ENCODE measurements at regions not wholly inside any gene's neighbourhood (a gene's known extent, or its start where the extent isn't known, plus 50 kb on each side); places are given as distances from the start of the nearest gene placed in this dataset.

DNA sequence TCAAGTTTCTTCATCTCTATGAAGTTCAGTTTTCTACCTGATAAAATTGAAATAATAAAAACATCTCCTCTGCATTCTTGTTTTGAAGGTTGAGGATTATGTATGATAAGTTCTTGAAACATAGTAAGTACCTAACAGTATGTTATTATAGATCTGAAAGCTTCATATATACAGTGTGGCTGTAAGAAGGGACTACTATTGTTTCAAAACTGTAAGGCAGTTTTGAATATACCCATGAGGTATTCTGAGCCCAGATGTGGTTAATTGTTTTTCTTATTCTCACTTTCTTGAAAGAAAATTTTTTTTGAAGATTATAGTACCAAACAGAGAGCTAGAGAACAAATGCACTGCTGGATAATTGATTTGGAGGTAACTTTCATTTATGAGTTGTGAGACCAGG is 383.2 kb downstream of the CHSY3 start:
- Mint-ChIP-seq H3K27me3 (ENCODE audit: low read depth in 3 of 3) (peaks cover 0 to 3% (median 1%) of the 10 kb centered on the region in 3 donors), H3K27ac (no peak overlapping the region), H3K9me3 (peaks cover 5 to 14% (median 6%) of the 10 kb centered on the region in 6 donors), H3K4me3 (no peak overlapping the region), H3K36me3 (no peaks in the 10 kb centered on the region), H3K4me1 (no peaks in the 10 kb centered on the region)
- no peak for DNase-seq

DNA sequence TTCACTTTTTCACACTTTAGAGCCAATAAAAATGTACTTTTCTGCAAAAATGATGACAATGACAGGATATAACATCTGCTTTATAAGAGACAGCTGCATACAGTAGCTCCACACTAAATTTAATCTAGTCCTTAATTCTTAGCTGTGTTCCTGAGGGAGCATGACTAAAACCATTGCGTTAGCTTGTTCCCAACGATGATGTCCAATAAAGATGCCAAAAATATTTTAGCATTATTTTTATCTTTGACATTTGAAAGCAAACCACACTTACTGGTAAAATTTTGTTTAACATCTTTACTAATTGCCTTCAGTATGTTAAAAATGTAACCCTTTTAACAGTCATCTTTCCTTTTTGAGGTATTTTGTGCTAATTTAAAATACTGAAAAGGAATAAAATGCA is 382.7 kb downstream of the CHSY3 start:
- Mint-ChIP-seq H3K27me3 (ENCODE audit: low read depth in 3 of 3) (peaks cover 0 to 3% (median 1%) of the 10 kb centered on the region in 3 donors), H3K4me3 (no peak overlapping the region), H3K36me3 (no peaks in the 10 kb centered on the region), H3K9me3 (peaks cover 5 to 12% (median 6%) of the 10 kb centered on the region in 6 donors), H3K27ac (no peak overlapping the region), H3K4me1 (no peaks in the 10 kb centered on the region)
- DNase-seq: no peak

DNA sequence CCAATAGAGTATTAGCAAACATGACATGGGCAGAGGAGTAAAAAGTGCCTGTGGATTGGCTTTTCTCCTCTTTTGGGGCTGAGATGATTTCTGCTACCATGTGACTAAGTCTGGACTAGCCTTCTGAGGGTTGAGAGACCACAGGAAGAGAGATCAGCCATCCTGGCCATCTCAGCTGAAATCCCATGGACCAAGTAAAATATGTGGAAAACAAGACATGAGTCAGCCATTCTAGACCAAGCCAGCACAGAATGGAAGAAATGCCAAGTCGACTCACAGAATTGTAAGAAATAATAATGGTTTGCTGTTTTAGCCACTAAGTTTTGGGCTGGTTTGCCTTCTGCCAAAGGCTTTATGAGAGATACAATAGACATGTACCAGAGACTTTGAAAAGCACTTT is 377.8 kb downstream of the CHSY3 start:
- H3K27ac Mint-ChIP-seq: no peak overlapping the region

DNA sequence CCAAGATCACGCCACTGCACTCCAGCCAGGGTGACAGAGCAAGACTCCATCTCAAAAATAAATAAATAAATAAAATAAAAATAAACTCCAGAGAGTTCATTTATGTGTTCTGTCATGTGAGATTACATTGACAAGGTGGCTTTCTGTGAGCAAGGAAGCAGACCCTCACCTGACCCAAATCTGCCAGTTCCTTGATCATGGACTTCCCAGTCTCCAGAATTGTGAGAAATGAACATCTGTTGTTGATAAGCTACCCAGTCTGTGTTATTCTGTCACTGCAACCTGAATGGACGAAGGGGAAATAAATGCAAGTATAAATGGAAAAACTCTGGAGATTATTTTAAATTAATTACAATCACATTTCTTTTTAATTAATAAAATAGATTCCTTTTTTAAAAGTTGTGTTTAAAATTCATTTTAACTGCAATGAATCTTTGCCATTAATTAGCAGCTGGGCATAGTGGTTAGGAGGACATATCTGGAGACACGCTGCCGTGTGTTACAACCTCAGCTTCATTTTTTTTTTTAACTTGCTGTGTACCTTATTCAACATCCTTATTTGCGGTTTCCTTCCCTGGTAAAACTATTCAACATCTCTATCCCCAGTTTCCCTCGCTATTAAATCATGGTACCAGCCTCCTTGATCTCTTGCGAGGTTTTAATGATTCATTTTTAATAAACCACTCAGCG is 376.4 kb downstream of the CHSY3 start:
- Mint-ChIP-seq H3K27me3 (ENCODE audit: low read depth in 3 of 3) (peaks cover 0 to 3% (median 0%) of the 10 kb centered on the region in 3 donors), H3K27ac (no peak overlapping the region), H3K4me3 (no peak overlapping the region), H3K4me1 (no peaks in the 10 kb centered on the region), H3K9me3 (peaks cover 0 to 8% (median 2%) of the 10 kb centered on the region in 6 donors), H3K36me3 (no peaks in the 10 kb centered on the region)
- no peak for DNase-seq

More for the DNA sequence above, 377.8 kb downstream of the CHSY3 start:
- Mint-ChIP-seq H3K27me3 (ENCODE audit: low read depth in 3 of 3) (peaks cover 0 to 3% (median 0%) of the 10 kb centered on the region in 3 donors), H3K9me3 (peaks cover 0 to 9% (median 2%) of the 10 kb centered on the region in 6 donors), H3K4me1 (no peaks in the 10 kb centered on the region), H3K36me3 (no peaks in the 10 kb centered on the region), H3K4me3 (no peak overlapping the region)
- no peak for DNase-seq

DNA sequence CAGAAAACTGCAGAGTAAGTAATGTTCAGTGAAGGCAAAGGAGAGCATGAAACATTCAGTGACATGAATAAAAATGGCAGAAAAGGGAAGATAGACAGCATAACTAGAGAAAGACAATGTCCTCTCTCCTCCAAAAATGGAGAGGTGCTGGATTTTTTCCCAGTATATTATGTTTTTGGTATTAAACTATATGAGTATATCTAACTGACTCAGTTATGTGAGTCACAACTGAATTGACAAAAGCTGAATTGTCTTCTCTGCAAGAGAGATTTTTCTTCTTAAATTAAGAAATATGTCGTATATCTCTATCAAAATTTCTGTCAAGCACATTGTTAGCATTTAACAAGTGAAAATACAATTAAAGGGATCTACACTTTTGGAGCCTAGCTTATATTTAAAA is 375.1 kb downstream of the CHSY3 start:
- DNase-seq: no peak
- Mint-ChIP-seq H3K27me3 (ENCODE audit: low read depth in 3 of 3) (peaks cover 0 to 3% (median 0%) of the 10 kb centered on the region in 3 donors), H3K36me3 (no peaks in the 10 kb centered on the region), H3K27ac (no peak overlapping the region), H3K9me3 (peaks cover 0 to 8% (median 2%) of the 10 kb centered on the region in 6 donors), H3K4me1 (no peaks in the 10 kb centered on the region), H3K4me3 (no peak overlapping the region)

DNA sequence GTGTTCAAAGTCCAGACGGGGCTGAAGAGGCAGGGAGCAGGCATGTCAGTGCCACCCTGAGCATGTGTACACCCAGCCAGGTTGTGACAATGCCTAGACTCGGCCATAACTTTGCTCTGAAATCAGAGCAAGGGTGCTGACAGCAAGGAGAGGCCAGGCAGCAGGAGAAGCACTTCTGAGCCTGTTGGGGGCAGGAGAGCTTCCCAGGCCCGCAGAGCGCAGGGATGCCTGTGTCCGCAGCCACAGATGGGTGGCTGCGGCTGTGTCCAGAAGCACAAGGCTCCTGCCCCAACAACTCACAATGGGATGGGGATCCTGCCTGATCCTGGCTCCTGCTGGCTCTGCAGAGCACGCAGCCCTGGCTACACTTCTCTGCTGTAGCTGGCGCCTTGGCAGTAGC is 373.9 kb downstream of the CHSY3 start:
- H3K27ac Mint-ChIP-seq: no peak overlapping the region

DNA sequence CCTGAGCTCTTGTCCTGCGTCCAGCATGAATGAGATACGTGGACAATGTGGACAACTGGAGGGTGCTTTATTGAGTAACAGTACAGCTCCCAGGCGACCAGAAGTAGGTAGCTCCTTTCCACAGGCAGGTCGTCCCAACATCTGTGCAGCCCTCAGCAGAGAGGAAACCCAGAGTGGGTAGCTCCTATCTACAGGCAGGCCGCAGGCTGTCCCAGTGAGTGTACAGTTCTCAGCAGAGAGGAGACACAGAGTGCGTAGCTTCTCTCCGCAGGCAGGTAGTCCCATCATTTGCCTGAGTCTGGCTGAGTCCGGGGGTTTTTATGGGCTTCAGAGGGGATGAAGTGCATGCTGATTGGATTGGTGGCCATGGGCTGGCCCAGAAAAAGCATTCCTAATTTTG is 373.3 kb downstream of the CHSY3 start:
- no peak for DNase-seq
- H3K4me3 Mint-ChIP-seq: no peak overlapping the region
- peaks cover 0 to 3% (median 0%) of the 10 kb centered on the region in 3 donors for H3K27me3 Mint-ChIP-seq (ENCODE audit: low read depth in 3 of 3)
- H3K4me1 Mint-ChIP-seq: no peaks in the 10 kb centered on the region
- H3K36me3 Mint-ChIP-seq: no peaks in the 10 kb centered on the region
- H3K9me3 Mint-ChIP-seq: peaks cover 0 to 8% (median 2%) of the 10 kb centered on the region in 6 donors
- no peak overlapping the region for H3K27ac Mint-ChIP-seq

More for the DNA sequence above, 373.9 kb downstream of the CHSY3 start:
- H3K4me1 Mint-ChIP-seq: no peaks in the 10 kb centered on the region
- no peak overlapping the region for H3K4me3 Mint-ChIP-seq
- H3K27me3 Mint-ChIP-seq (ENCODE audit: low read depth in 3 of 3): peaks cover 0 to 3% (median 0%) of the 10 kb centered on the region in 3 donors
- DNase-seq: no peak
- H3K36me3 Mint-ChIP-seq: no peaks in the 10 kb centered on the region
- peaks cover 0 to 8% (median 2%) of the 10 kb centered on the region in 6 donors for H3K9me3 Mint-ChIP-seq

DNA sequence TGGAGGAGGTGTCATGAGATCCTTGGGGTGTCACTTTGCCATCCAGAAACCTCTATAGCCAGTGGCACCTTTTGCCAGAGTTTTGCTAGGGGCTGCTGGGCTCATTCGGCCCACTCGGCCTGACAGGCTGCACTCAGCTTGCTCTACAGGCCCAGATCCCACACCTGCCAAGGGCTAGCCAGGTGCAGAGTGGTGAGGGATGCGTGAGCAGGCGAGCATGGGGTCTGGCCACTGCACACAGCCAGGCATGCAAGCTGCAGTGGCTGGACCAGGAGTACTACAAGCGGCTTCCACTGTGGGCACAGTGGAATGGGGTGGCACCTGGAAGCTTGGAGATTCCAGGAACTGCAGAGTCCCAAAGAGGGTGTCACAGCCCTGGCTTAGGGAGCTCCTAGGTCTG is 372.7 kb downstream of the CHSY3 start:
- Mint-ChIP-seq H3K36me3 (no peaks in the 10 kb centered on the region), H3K27me3 (ENCODE audit: low read depth in 3 of 3) (peaks cover 0 to 3% (median 0%) of the 10 kb centered on the region in 3 donors), H3K9me3 (peaks cover 0 to 8% (median 2%) of the 10 kb centered on the region in 6 donors), H3K27ac (no peak overlapping the region), H3K4me1 (no peaks in the 10 kb centered on the region), H3K4me3 (no peak overlapping the region)
- DNase-seq: no peak

DNA sequence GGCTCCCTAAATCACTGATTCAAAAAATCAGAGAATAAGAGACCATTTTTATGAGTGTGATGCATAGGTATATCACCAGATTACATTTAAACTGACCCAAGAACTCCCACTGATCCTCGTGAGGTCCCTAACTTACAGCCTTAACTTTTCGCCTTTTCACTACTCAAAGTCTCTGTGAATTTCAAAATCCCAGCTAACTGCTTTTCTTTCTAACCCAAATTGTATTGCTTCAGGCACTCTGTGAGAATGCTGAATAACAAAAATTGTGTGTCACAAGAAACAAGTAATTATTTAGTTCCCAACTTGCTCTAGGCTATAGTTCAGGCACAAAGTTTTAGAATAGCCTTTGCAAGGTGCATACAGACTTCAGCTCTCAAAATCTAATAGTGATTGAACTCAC is 368.6 kb downstream of the CHSY3 start:
- no peak for DNase-seq
- Mint-ChIP-seq H3K36me3 (no peaks in the 10 kb centered on the region), H3K27ac (no peak overlapping the region), H3K4me1 (no peaks in the 10 kb centered on the region), H3K27me3 (ENCODE audit: low read depth in 3 of 3) (peaks cover 0 to 1% (median 0%) of the 10 kb centered on the region in 3 donors), H3K4me3 (no peak overlapping the region), H3K9me3 (peaks cover 0 to 6% (median 0%) of the 10 kb centered on the region in 6 donors)

DNA sequence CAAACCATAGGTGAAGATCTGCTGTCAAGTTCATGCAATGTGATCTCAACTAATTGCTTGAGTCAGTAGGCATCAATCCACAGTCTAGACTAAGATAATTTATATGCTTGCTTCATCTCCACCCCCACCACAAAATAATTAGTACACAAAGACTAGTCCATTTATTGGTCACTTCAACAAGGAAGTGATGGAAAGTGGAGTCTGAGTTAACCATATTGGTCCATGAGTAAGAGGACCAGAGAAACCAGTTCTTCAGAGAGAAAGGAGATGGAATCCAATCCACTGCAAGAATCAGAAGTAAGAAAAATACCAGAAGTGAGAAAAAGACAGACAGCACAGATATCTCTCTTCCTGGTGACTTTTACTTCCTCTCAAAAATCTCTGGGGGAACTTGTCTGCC is 366.5 kb downstream of the CHSY3 start:
- H3K36me3 Mint-ChIP-seq: no peaks in the 10 kb centered on the region
- DNase-seq: no peak
- peaks cover 0 to 7% (median 1%) of the 10 kb centered on the region in 6 donors for H3K9me3 Mint-ChIP-seq
- no peak overlapping the region for H3K27ac Mint-ChIP-seq
- H3K4me1 Mint-ChIP-seq: no peaks in the 10 kb centered on the region
- H3K27me3 Mint-ChIP-seq (ENCODE audit: low read depth in 3 of 3): peaks cover 0 to 1% (median 0%) of the 10 kb centered on the region in 3 donors
- H3K4me3 Mint-ChIP-seq: no peak overlapping the region

DNA sequence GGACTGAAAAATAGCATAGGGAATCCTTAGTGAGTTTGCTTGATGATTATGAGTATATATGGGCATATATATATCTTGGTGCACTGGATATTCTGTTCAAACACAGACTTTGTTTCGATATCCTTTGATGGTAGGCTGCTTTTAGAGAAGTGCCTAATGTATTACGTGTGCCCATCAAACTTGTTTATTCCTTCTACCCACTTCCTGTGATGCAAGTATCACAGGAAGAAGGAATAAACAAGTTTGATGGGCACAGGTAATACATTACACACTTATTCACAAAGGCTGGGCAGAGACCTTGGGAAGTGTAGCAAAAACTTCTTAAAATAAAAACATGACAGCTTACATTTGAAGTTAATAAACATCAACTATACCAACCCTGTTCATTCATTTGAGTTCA is 364.2 kb downstream of the CHSY3 start:
- no peaks in the 10 kb centered on the region for H3K4me1 Mint-ChIP-seq

DNA sequence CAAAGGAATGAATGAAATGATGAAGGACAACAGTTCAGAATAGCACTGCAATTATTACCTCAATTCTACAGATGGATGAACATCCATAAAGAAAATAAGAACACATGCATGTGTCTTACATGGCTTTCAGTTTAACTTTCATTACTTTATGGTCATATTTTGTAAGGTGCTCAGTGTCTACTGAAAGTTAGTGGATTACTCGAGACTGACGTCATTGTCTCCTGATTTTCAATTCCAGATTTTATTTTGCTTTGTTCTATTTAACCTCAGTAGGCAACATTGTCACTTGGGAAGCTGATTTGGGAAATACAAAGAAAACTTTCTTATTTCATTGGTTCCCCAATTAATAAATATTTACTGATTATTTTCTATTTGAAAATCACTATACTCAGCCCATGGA is 363.7 kb downstream of the CHSY3 start:
- H3K36me3 Mint-ChIP-seq: no peaks in the 10 kb centered on the region
- no peak for DNase-seq
- no peak overlapping the region for H3K27ac Mint-ChIP-seq
- H3K4me3 Mint-ChIP-seq: no peak overlapping the region
- no peaks in the 10 kb centered on the region for H3K4me1 Mint-ChIP-seq
- no peaks in the 10 kb centered on the region for H3K27me3 Mint-ChIP-seq (ENCODE audit: low read depth in 3 of 3)
- H3K9me3 Mint-ChIP-seq: peaks cover 0 to 8% (median 1%) of the 10 kb centered on the region in 6 donors

More for the DNA sequence above, 364.2 kb downstream of the CHSY3 start:
- H3K4me3 Mint-ChIP-seq: no peak overlapping the region
- peaks cover 0 to 8% (median 1%) of the 10 kb centered on the region in 6 donors for H3K9me3 Mint-ChIP-seq
- peaks cover 0 to 1% (median 0%) of the 10 kb centered on the region in 3 donors for H3K27me3 Mint-ChIP-seq (ENCODE audit: low read depth in 3 of 3)
- H3K36me3 Mint-ChIP-seq: no peaks in the 10 kb centered on the region
- no peak overlapping the region for H3K27ac Mint-ChIP-seq
- no peak for DNase-seq

DNA sequence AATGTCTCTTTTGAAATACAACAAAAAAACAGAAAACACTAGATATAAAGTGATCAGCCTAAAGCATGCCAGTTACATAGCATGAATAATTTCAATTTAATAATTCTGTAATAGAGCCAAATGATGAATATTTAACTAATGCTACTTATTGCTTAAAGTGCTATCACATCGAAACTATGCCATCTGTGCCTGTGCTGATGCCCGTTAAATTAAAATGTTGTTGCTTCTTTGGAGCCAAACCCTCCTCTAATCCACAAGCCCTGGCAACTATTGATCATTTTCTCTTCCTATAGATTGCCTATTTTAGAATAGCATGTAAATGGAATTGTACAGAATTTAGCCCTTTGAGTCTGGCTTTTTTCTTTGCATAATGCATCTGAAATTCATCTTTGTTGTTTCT is 356.2 kb downstream of the CHSY3 start:
- H3K9me3 Mint-ChIP-seq: peaks cover under 1 to 9% (median 5%) of the 10 kb centered on the region in 6 donors
- H3K36me3 Mint-ChIP-seq: peaks cover 0 to under 1% (median 0%) of the 10 kb centered on the region in 3 donors
- no peak overlapping the region for H3K4me3 Mint-ChIP-seq
- no peaks in the 10 kb centered on the region for H3K4me1 Mint-ChIP-seq
- no peaks in the 10 kb centered on the region for H3K27me3 Mint-ChIP-seq (ENCODE audit: low read depth in 3 of 3)
- DNase-seq: no peak
- H3K27ac Mint-ChIP-seq: no peak overlapping the region

DNA sequence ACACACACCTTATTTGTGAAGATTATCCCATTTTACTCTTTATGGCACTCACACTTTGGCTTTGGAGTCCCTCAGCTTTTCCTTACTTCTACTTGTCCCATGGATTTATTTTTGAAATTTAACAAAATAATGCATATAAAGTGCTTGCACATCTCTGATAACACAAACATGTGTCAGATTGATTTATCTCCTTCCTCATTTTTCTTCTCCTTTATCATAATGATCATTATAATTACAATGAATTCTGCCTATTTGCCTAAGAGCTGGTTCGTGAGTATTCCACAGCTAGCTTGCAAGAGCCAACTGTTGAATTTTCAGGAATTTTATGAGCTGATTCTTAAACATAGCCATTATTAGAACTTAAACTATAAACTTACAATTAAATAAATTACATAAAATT is 347.7 kb downstream of the CHSY3 start:
- Mint-ChIP-seq H3K27ac (no peak overlapping the region), H3K36me3 (peaks cover 0 to 6% (median 0%) of the 10 kb centered on the region in 3 donors), H3K27me3 (ENCODE audit: low read depth in 3 of 3) (peaks cover 0 to 4% (median 0%) of the 10 kb centered on the region in 3 donors), H3K4me3 (no peak overlapping the region), H3K9me3 (peaks cover 3 to 16% (median 11%) of the 10 kb centered on the region in 6 donors), H3K4me1 (no peaks in the 10 kb centered on the region)
- no peak for DNase-seq

DNA sequence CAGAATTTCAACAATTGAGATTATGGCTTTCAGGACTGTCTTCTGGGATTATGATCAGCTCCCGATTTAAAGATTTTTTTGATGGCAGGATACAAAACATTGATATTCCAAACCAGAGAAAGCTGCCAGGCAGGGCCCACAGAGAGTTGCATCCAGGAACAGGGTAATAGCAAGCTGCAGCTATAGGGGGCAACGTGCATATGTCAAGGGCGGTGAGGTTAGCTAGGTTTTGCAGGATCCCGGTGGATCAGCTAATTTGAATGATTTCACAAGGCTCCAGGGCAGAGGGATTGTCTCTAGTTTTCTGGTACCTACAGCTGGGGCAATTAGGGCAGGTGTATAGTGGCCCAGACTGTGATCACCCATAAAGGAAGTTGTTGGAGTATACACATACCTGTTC is 339.4 kb downstream of the CHSY3 start:
- Mint-ChIP-seq H3K4me1 (no peaks in the 10 kb centered on the region), H3K4me3 (no peak overlapping the region), H3K27ac (no peak overlapping the region), H3K36me3 (no peaks in the 10 kb centered on the region), H3K9me3 (peaks cover 0 to 8% (median 0%) of the 10 kb centered on the region in 6 donors), H3K27me3 (ENCODE audit: low read depth in 3 of 3) (peaks cover 0 to 5% (median 0%) of the 10 kb centered on the region in 3 donors)
- no peak for DNase-seq

All from immature natural killer cell (primary cell).